Heart right ventricle (tissue), 16 donors: ENCODE measurements at regions not wholly inside any gene's neighbourhood (a gene's known extent, or its start where the extent isn't known, plus 50 kb on each side); places are given as distances from the start of the nearest gene placed in this dataset.

Experiments
- ATAC-seq, 8 donors: fragments of 200-7000 bp; cut with Tn5 transposase; one replicate each; pipeline ENCODE4 v1.9.1; 2020; ENCODE audit warnings: mild to moderate bottlenecking in 8 of 8, moderate library complexity in 8 of 8, moderate number of reproducible peaks in 1 of 8
- DNase-seq, 2 donors: peaks; one replicate each; pipeline ENCODE4 v3.0.0-alpha.2; 2020
- H3K27ac ChIP-seq, 10 donors: fragments of 200-600 bp; sonication (generic) in 2 of 10; one replicate each; pipeline versions ENCODE4 v1.5.0 to v1.8.0; 2020 to 2022; ENCODE audit warnings: mild to moderate bottlenecking in 3 of 10
- H3K27me3 ChIP-seq, 7 donors: fragments of 200-600 bp; one replicate each; pipeline ENCODE4 v1.8.0; 2021 to 2022; ENCODE audit warnings: mild to moderate bottlenecking in 2 of 7
- H3K36me3 ChIP-seq, 9 donors: fragments of 200-600 bp; sonication (generic) in 1 of 9; one replicate each; pipeline versions ENCODE4 v1.5.0 to v1.8.0; 2020 to 2022; ENCODE audit warnings: mild to moderate bottlenecking in 2 of 9
- H3K4me1 ChIP-seq, 9 donors: fragments of 200-600 bp; sonication (generic) in 1 of 9; one replicate each; pipeline versions ENCODE4 v1.5.0 to v1.8.0; 2020 to 2022; ENCODE audit warnings: mild to moderate bottlenecking in 4 of 9
- H3K4me3 ChIP-seq, 10 donors: fragments of 200-600 bp; sonication (generic) in 2 of 10; one replicate each; pipeline versions ENCODE4 v1.5.0 to v1.8.0; 2020 to 2022; ENCODE audit warnings: mild to moderate bottlenecking in 7 of 10, moderate library complexity in 2 of 10
- H3K9me3 ChIP-seq, 11 donors: fragments of 200-600 bp in 10 of 11; sonication (generic) in 2 of 11; one replicate each; pipeline versions ENCODE4 v1.5.0 to v1.8.0; 2013 to 2022; ENCODE audit warnings: mild to moderate bottlenecking in 2 of 11, control low read depth in 1 of 11, moderate library complexity in 1 of 11
- CTCF ChIP-seq, 9 donors: fragments of 200-600 bp; sonication (generic) in 2 of 9; IDR thresholded peaks; one replicate each; pipeline versions ENCODE4 v1.5.0 to v1.8.0; 2021 to 2022; ENCODE audit warnings: antibody characterized with exemption in 9 of 9, mild to moderate bottlenecking in 5 of 9, moderate library complexity in 1 of 9
- WGBS, 2 donors: extraction: QIAGEN DNeasy Blood & Tissue Kit; methylation state at CpG; one replicate each; pipeline ENCODE4 v1.1.7; 2013; ENCODE audit warnings: inconsistent platforms in 1 of 2; 5-methylcytosine and 5-hydroxymethylcytosine counted together
- intact Hi-C, 10 donors: fragments of 100-400 bp; cut with DNase I; formaldehyde crosslinking; loops; one replicate each; pipeline versions ENCODE4 v1.11.1 to v1.14.2; 2022
- donor health status: Arrhythmogenic right ventricular cardiomyopathy.
- donor health status: ischemic (EF 13 %, LVEDD 7.1; RV severe dilation, severe dysfunction).
- donor health status: healthy with polysubstance abuse.
- donor health status: DM: no; HTN: yes; CAD: no.
- donor health status: DM: no; HTN: no; CAD: no.
- donor health status: ischemic (EF 25% LVEDD 6.9; RV normal size, moderate dysfunction).
- donor health status: ischemic (EF 25% LVEDD 5.7; RV mildly dilated, moderate dysfunction).
- donor health status: healthy.
- donor health status: DM: yes; HTN: yes; CAD: no.
- donor health status: Ischemic cardiomyopathy.
- donor health status: ischemic (EF 35%, LVEDD 5.7; RV mildly dilated, moderate dysfunction).
- donor health status: nonischemic (EF 11% LVEDD 7.7; RV severe dilation, severe dysfunction).
- donor health status: DM: yes; HTN: yes; CAD: no.
- donor health status: PGD.
- donor health status: ischemic (EF 29% LVEDD 5.4; RV normal size, mild dysfunction).
- donor health status: nonischemic (EF 23%, LVEDD 6.1; RV moderate dilation, normal function).

GRCh38 chr12:24475337-24475736 is 473.6 kb downstream of the BCAT1 start:
- no peak for ATAC-seq

GRCh38 chr12:24473097-24473496 is 475.8 kb downstream of the BCAT1 start:
- H3K9me3 ChIP-seq: peaks cover 0 to 3% (median 0%) of the 10 kb centered on the region in 11 donors
- no peaks in the 10 kb centered on the region for H3K27me3 ChIP-seq
- no peak for DNase-seq
- 85 to 91% methylated on average over 4 of the region's 4 CpGs for WGBS, 2 donors
- no peak for ATAC-seq
- TF ChIP-seq CTCF (IDR thresholded peaks at IDR 0.05): no peak
- H3K36me3 ChIP-seq: no peaks in the 10 kb centered on the region
- no peak overlapping the region for H3K4me3 ChIP-seq
- intact Hi-C loops: no loop called here
- H3K4me1 ChIP-seq: no peaks in the 10 kb centered on the region
- H3K27ac ChIP-seq: no peak overlapping the region

More at GRCh38 chr12:24475337-24475736, 473.6 kb downstream of the BCAT1 start:
- intact Hi-C loops: no loop called here
- no peak for DNase-seq
- no peaks in the 10 kb centered on the region for H3K4me1 ChIP-seq
- no peaks in the 10 kb centered on the region for H3K9me3 ChIP-seq
- no peak overlapping the region for H3K27ac ChIP-seq
- TF ChIP-seq CTCF (IDR thresholded peaks at IDR 0.05): no peak
- no peak overlapping the region for H3K4me3 ChIP-seq
- H3K36me3 ChIP-seq: no peaks in the 10 kb centered on the region
- H3K27me3 ChIP-seq: no peaks in the 10 kb centered on the region
- 79 to 81% methylated on average over 5 of the region's 5 CpGs for WGBS, 2 donors

GRCh38 chr12:24470050-24470449 is 478.9 kb downstream of the BCAT1 start:
- ATAC-seq: no peak
- H3K4me3 ChIP-seq: no peak overlapping the region
- 73 to 74% methylated on average over 4 of the region's 4 CpGs for WGBS, 2 donors
- no peak for DNase-seq
- no peaks in the 10 kb centered on the region for H3K27me3 ChIP-seq
- intact Hi-C loops: no loop called here
- TF ChIP-seq CTCF (IDR thresholded peaks at IDR 0.05): no peak
- H3K36me3 ChIP-seq: no peaks in the 10 kb centered on the region
- H3K9me3 ChIP-seq: peaks cover 0 to 3% (median 0%) of the 10 kb centered on the region in 11 donors
- H3K27ac ChIP-seq: no peak overlapping the region
- no peaks in the 10 kb centered on the region for H3K4me1 ChIP-seq

- 84 to 86% methylated on average over 10 of the region's 10 CpGs for WGBS, 2 donors
- no peak for ATAC-seq
- Histone ChIP-seq H3K4me3 (no peak overlapping the region), H3K4me1 (no peaks in the 10 kb centered on the region), H3K27me3 (no peaks in the 10 kb centered on the region), H3K27ac (no peak overlapping the region), H3K36me3 (no peaks in the 10 kb centered on the region), H3K9me3 (peaks cover 0 to 3% (median 0%) of the 10 kb centered on the region in 11 donors)
- intact Hi-C loops: no loop called here
- no peak for DNase-seq
- no peak for TF ChIP-seq CTCF (IDR thresholded peaks at IDR 0.05)
These were observed 479.8 kb downstream of the BCAT1 start for GRCh38 chr12:24469089-24469488.
